GM18511 (cell line): ENCODE measurements at regions not wholly inside any gene's neighbourhood (a gene's known extent, or its start where the extent isn't known, plus 50 kb on each side); places are given as distances from the start of the nearest gene placed in this dataset.

Source experiments
- ATAC-seq: cut with Tn5 transposase; IDR thresholded peaks from one replicate; pipeline ENCODE4 v1.9.1; 2021; ENCODE audit warnings: mild to moderate bottlenecking, moderate library complexity; ENCODE audit not compliant: unreplicated experiment

DNA sequence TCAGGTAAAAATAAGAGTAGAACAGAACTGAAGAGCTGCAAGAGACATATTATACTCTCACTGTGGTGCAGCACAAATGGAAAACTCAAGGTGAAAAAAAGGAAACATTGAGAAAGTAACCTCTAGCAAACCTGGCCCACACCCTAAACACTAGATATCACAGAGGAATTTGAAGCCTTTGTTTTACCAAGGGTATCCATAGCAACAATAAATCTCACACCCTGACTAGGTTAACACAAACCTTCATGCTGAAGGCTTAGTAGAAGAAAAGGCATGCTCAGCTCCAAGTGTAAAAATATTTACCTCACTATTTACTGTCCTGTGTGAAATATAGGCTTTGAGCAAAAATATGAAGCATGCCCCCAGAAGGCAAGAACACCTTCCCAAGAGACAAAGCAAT lies 61.9 kb upstream of the TAB3 start:
- ATAC-seq: no peak

DNA sequence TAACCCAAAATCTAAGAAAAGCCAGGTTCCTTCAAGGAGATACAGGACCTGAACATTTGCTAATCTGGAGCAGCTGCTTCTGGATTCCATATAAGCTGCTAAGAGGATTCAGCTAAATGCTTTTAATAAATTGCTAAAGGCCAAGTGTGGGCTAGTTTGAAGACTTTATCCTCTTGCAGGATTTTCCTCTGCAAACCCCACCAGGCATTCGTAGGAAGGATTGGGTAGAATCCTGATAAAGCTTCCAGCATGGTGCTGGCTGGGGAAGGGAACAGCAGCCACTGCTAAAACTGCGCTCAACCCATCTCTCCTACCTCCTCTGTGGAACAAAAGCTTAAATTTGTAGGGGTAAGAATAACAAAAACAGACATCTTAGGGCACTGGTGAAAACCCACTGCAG lies 61.3 kb upstream of the TAB3 start:
- no peak for ATAC-seq

DNA sequence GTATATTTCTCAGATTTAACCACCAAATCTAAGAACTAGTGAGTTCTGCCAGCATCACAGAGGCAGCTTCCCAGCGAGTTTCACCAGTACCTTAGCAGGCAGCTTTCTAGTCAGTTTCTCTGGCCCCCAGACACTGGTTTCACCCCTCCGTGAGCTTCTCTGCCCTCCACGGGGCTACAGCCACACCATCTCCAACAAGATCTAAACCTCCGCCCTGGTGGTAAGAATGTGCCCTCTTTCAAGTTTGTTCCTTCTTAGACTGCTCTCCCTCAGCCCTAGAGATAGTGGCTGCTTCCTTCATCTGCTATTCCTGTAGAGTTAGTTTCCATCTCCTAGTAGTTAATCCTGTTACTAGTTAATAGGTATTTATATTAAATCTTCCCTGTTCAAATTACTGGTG lies 60.5 kb upstream of the TAB3 start:
- no peak for ATAC-seq

DNA sequence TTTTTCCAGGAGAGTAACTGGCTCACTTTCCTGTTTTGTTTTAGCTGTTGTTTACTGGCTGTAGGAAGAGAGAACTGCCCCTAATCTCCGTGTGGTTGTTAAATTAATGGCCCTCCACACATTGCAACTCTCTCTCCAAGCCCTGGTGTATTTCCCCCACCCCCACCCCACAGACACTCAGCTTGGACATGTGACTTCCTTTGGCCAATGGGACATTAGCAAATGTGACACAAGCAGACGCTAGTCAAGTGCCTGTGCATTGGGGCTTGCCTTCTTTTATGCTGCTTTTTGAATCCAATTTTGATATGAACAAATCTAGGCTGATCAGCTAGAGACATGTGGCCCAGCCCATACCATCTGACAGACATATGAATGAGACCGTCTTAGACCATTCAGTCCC lies 59.6 kb upstream of the TAB3 start:
- no peak for ATAC-seq

DNA sequence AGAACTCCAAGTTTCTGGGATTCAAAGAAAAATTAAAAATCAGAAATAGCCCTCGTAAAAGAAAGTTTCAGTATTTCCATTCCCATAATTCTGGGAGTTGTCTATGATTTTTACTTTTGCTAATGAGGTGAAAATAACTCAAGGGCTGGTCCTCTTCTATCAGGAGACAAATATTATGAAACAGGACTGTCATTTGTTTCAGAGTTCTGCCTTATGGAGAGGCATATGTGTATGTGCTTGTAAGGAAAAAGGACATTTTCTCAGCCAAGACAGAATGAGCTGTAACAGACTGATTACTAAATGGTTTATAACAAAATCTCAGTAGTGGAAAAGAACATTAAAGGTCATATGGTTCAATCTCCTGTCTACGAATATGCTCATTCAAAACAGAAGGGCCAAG lies 59.0 kb upstream of the TAB3 start:
- no peak for ATAC-seq

DNA sequence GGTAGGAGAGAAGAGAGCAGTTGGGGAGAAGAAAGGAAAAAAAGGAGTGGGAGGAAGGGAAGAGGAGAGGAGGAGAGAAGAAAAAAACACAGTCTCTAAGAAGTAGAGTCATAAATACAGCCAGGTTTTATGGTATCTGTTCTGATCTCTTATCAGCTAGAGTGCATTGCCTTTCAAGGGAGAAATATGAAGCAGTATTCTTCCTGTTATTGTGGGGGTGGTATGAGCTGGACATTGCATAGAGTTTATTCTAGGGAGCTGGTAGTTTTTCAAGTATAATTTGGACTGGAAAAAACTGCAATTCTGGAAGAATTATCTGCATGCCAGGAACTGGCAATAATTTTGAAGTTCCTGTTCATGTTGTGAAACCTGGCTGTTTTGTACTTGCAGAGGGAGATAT lies 54.9 kb upstream of the TAB3 start:
- no peak for ATAC-seq

DNA sequence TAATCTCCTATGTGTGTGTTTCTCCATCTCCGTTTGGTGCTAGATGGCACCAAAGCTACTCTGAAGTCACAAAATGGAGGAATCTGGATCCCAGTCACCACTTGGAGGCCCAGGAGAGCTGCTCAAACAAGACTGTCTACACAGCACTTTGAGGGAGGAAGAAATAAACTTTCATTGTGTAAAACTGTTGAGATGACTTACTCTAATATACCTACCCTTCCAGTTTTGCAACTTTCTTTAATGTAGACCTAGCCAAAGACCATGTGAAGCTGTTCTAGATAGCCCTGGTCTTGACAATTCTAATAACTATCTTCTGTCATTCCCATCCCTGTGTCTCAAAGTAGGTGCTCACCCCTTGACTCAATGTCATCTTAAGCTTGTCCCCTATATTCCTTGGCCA lies 52.8 kb upstream of the TAB3 start:
- no peak for ATAC-seq

DNA sequence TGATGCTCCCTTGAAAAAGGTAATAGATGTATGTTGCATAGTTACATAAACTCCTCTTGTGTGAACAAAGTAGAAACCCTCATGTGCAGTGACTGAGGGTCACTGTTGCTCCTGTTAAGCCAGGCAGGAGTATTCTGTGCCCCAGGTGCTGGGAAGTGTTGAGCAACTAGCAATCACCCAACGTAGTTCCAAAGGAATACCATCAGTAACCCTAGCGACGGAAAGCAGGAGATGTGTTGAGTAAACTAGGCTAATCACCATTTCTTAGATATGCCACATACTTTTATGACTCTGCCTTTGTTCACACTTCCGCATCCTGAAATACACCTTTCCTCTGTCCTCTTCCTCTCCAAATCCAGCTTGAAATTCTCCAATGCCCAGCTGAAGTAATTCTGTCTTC lies 50.9 kb upstream of the TAB3 start:
- ATAC-seq: no peak
